HepG2 (cell line): ENCODE measurements at regions not wholly inside any gene's neighbourhood (a gene's known extent, or its start where the extent isn't known, plus 50 kb on each side); places are given as distances from the start of the nearest gene placed in this dataset.
A peak's percentile ranks its signal among the peaks of the same experiment; 100 is the strongest.

ENCODE experiments used
- CBX5 ChIP-seq: sonication (generic); formaldehyde crosslinking; IDR thresholded peaks from 2 replicates; pipeline ENCODE4 v1.4.0; 2020; ENCODE audit warnings: missing genetic modification reagents, borderline replicate concordance
- DPF2 ChIP-seq: sonication (generic); formaldehyde crosslinking; IDR thresholded peaks from 2 replicates; pipeline ENCODE4 v1.4.0; 2020; ENCODE audit warnings: mild to moderate bottlenecking, low read depth, missing genetic modification reagents, borderline replicate concordance
- HCFC1 ChIP-seq: fragments of 150-350 bp; IDR thresholded peaks from 2 replicates; pipeline ENCODE4 v1.6.1; 2014; ENCODE audit warnings: low read depth, low read length
- HOXD1 ChIP-seq: sonication (generic); formaldehyde crosslinking; IDR thresholded peaks from 2 replicates; pipeline ENCODE4 v1.5.0; 2020; ENCODE audit warnings: missing genetic modification reagents
- MBD4 ChIP-seq: IDR thresholded peaks from 2 replicates; pipeline ENCODE4 v1.6.1; 2012; ENCODE audit warnings: low read length, inconsistent platforms, borderline replicate concordance
- MTF2 ChIP-seq: sonication (generic); formaldehyde crosslinking; IDR thresholded peaks from 2 replicates; pipeline ENCODE4 v1.5.0; 2020; ENCODE audit warnings: missing genetic modification reagents, borderline replicate concordance
- NR1H2 ChIP-seq: sonication (generic); formaldehyde crosslinking; IDR thresholded peaks from 2 replicates; pipeline ENCODE4 v1.8.1; 2022; ENCODE audit warnings: low read depth, missing genetic modification reagents, borderline replicate concordance
- RAD21 ChIP-seq: fragments of 450-650 bp; formaldehyde crosslinking; IDR thresholded peaks from 2 replicates; pipeline ENCODE4 v1.5.0; 2020; ENCODE audit warnings: mild to moderate bottlenecking
- RARA ChIP-seq: IDR thresholded peaks from 2 replicates; pipeline ENCODE4 v1.6.1; 2016; ENCODE audit warnings: missing genetic modification reagents, missing compliant biosample characterization
- REXO4 ChIP-seq: sonication (generic); formaldehyde crosslinking; IDR thresholded peaks from 2 replicates; pipeline ENCODE4 v1.8.0; 2022; ENCODE audit warnings: missing genetic modification reagents, mild to moderate bottlenecking, borderline replicate concordance
- U2AF1 ChIP-seq: fragments of 200-400 bp; formaldehyde crosslinking; optimal IDR thresholded peaks from 2 replicates; pipeline ENCODE3; 2017; ENCODE audit warnings: mild to moderate bottlenecking, low read depth, low read length
- ZFP36 ChIP-seq: fragments of 150-350 bp; IDR thresholded peaks from 2 replicates; pipeline ENCODE4 v1.6.1; 2018; ENCODE audit warnings: borderline replicate concordance, low read length, low read depth; ENCODE audit not compliant: partially characterized antibody
- ZFP37 ChIP-seq: sonication (generic); formaldehyde crosslinking; IDR thresholded peaks from 2 replicates; pipeline ENCODE4 v1.4.0; 2020; ENCODE audit warnings: missing genetic modification reagents, borderline replicate concordance
- ZNF547 ChIP-seq: sonication (generic); formaldehyde crosslinking; IDR thresholded peaks from 2 replicates; pipeline ENCODE4 v1.5.1; 2020; ENCODE audit warnings: mild to moderate bottlenecking, missing genetic modification reagents
- ZNF558 ChIP-seq: sonication (generic); formaldehyde crosslinking; IDR thresholded peaks from 2 replicates; pipeline ENCODE4 v1.9.0; 2022; ENCODE audit warnings: mild to moderate bottlenecking, missing genetic modification reagents, borderline replicate concordance
- ZNF589 ChIP-seq: sonication (generic); formaldehyde crosslinking; conservative IDR thresholded peaks from 2 replicates; pipeline ENCODE4 v1.8.0; 2022; ENCODE audit warnings: mild to moderate bottlenecking, moderate library complexity, missing genetic modification reagents
- ZNF678 ChIP-seq: sonication (generic); formaldehyde crosslinking; IDR thresholded peaks from 2 replicates; pipeline ENCODE4 v1.4.0; 2020; ENCODE audit warnings: mild to moderate bottlenecking, missing genetic modification reagents
- ZNF775 ChIP-seq: sonication (generic); formaldehyde crosslinking; IDR thresholded peaks from 2 replicates; pipeline ENCODE4 v1.4.0; 2020; ENCODE audit warnings: missing genetic modification reagents, mild to moderate bottlenecking, moderate library complexity, borderline replicate concordance
- TF ChIP-seq, protein P1 (sequence below): sonication (generic); formaldehyde crosslinking; IDR thresholded peaks from 2 replicates; pipeline ENCODE4 v1.8.0; 2022; ENCODE audit warnings: mild to moderate bottlenecking, missing genetic modification reagents
- TF ChIP-seq, protein P2 (sequence below), 2 experiments: sonication (generic) in 1 of 2; formaldehyde crosslinking in 1 of 2; IDR thresholded peaks; 2 replicates each; pipeline versions ENCODE4 v1.4.0 to v1.6.1; 2016 to 2020; ENCODE audit warnings: borderline replicate concordance in 1 of 2, low read depth in 1 of 2, mild to moderate bottlenecking in 1 of 2, missing genetic modification reagents in 1 of 2
- TF ChIP-seq, protein P3 (sequence below): sonication (generic); formaldehyde crosslinking; IDR thresholded peaks from 2 replicates; pipeline ENCODE4 v1.4.0; 2020; ENCODE audit warnings: low read depth, mild to moderate bottlenecking, missing genetic modification reagents
- TF ChIP-seq, protein P4 (sequence below): sonication (generic); formaldehyde crosslinking; IDR thresholded peaks from 2 replicates; pipeline ENCODE4 v1.8.0; 2022; ENCODE audit warnings: low read depth, missing genetic modification reagents

DNA sequence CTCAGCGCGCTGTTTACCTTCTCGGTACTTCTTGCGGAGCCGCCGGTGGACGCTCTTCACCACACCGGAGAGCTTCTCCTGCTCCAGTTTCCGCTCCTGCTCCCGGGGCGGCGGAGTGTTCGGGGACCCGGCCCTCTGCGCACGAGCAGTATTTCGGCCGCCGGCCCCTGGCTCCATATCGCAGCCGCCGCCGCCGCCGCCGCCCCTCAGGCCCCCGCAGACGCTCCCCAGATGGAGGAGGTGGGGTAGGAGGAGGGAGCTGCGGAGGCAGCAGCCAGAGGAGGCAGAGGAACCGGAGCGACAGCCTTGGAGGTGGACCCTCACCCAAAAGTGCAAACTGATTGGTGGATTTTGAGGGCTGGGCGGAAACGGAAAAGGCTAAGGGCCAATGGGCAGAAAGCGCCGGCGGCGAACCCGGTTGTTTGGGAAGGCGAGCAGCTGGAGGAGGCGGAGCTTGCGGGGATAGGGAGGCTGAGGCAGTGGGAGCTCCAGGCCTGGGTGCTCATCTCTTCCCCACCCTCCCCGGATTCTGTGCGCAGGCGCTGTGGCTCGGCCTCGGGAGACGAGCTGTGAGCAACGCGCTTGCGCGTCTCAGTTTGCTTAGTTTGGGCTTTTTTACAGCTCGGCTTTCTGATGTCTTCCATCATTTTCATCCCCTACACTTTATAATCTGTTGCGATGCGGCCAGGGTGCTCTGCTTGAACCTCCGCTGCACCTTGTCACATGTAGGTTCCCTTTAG, 146.9 kb downstream of the GPR85 start (continued):
- no peak for TF ChIP-seq REXO4
- TF ChIP-seq ZNF678 (CRISPR knock-in tag): no peak
- peak; percentile 16; the same call in 1 of the 2 replicates for TF ChIP-seq CBX5 (CRISPR knock-in tag)
- no peak for TF ChIP-seq ZNF775 (CRISPR knock-in tag)
- TF ChIP-seq ZFP36: no peak
- no peak for TF ChIP-seq DPF2 (CRISPR knock-in tag)
- no peak for TF ChIP-seq MBD4
- TF ChIP-seq, protein P1, sequence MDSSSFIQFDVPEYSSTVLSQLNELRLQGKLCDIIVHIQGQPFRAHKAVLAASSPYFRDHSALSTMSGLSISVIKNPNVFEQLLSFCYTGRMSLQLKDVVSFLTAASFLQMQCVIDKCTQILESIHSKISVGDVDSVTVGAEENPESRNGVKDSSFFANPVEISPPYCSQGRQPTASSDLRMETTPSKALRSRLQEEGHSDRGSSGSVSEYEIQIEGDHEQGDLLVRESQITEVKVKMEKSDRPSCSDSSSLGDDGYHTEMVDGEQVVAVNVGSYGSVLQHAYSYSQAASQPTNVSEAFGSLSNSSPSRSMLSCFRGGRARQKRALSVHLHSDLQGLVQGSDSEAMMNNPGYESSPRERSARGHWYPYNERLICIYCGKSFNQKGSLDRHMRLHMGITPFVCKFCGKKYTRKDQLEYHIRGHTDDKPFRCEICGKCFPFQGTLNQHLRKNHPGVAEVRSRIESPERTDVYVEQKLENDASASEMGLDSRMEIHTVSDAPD (CRISPR knock-in tag): no peak
- no peak; the same call in 1 of the 2 replicates for TF ChIP-seq ZNF547 (CRISPR knock-in tag)
- TF ChIP-seq ZNF558 (CRISPR knock-in tag): no peak
- TF ChIP-seq, protein P2, sequence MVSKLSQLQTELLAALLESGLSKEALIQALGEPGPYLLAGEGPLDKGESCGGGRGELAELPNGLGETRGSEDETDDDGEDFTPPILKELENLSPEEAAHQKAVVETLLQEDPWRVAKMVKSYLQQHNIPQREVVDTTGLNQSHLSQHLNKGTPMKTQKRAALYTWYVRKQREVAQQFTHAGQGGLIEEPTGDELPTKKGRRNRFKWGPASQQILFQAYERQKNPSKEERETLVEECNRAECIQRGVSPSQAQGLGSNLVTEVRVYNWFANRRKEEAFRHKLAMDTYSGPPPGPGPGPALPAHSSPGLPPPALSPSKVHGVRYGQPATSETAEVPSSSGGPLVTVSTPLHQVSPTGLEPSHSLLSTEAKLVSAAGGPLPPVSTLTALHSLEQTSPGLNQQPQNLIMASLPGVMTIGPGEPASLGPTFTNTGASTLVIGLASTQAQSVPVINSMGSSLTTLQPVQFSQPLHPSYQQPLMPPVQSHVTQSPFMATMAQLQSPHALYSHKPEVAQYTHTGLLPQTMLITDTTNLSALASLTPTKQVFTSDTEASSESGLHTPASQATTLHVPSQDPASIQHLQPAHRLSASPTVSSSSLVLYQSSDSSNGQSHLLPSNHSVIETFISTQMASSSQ (IDR thresholded peaks at IDR 0.05; ENCODE audit: low read depth): no peak
- TF ChIP-seq, protein P2 (CRISPR knock-in tag; IDR thresholded peaks at IDR 0.05; ENCODE audit: borderline replicate concordance): no peak; the same call in 1 of the 2 replicates
- TF ChIP-seq HCFC1: no peak
- no peak for TF ChIP-seq RARA
- no peak for TF ChIP-seq NR1H2 (CRISPR knock-in tag)
- TF ChIP-seq, protein P3, sequence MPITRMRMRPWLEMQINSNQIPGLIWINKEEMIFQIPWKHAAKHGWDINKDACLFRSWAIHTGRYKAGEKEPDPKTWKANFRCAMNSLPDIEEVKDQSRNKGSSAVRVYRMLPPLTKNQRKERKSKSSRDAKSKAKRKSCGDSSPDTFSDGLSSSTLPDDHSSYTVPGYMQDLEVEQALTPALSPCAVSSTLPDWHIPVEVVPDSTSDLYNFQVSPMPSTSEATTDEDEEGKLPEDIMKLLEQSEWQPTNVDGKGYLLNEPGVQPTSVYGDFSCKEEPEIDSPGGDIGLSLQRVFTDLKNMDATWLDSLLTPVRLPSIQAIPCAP (CRISPR knock-in tag): no peak
- no peak for TF ChIP-seq RAD21 (CRISPR knock-in tag)
- TF ChIP-seq ZNF589: no peak
- peak; percentile 43; the same call in 1 of the 2 replicates for TF ChIP-seq MTF2 (CRISPR knock-in tag)
- no peak for TF ChIP-seq U2AF1
- TF ChIP-seq ZFP37 (CRISPR knock-in tag): 0 out of 2 replicates have a peak, but pooled peaks have one; percentile 61
- TF ChIP-seq HOXD1 (CRISPR knock-in tag): no peak
- TF ChIP-seq, protein P4, sequence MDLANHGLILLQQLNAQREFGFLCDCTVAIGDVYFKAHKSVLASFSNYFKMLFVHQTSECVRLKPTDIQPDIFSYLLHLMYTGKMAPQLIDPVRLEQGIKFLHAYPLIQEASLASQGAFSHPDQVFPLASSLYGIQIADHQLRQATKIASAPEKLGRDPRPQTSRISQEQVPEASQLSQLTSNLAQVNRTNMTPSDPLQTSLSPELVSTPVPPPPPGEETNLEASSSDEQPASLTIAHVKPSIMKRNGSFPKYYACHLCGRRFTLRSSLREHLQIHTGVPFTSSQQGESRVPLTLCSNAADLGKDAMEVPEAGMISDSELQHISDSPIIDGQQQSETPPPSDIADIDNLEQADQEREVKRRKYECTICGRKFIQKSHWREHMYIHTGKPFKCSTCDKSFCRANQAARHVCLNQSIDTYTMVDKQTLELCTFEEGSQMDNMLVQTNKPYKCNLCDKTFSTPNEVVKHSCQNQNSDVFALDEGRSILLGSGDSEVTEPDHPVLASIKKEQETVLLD: no peak
